ENCODE measurements at regions not wholly inside any gene's neighbourhood (a gene's known extent, or its start where the extent isn't known, plus 50 kb on each side); places are given as distances from the start of the nearest gene placed in this dataset.
"Not testable (repeated sequence)": the region's sequence is repeated elsewhere in the genome, so short reads cannot be mapped to it uniquely, and the experiment has no call there.

- H4K91ac ChIP-seq (ENCODE audit: low read depth, low read length, poor library complexity), result no peak overlapping the region
- no CpG with 5 or more reads among the region's 9 CpGs for WGBS, 2 donors (ENCODE audit: extremely low coverage in 2 of 2, insufficient read length in 2 of 2, insufficient replicate concordance in 1 of 2)
- H2AK5ac ChIP-seq (ENCODE audit: low read depth, low read length), result no peak overlapping the region
- H3K23ac ChIP-seq (ENCODE audit: low read depth, low read length, poor library complexity), result no peak overlapping the region
- H3K27me3 ChIP-seq (ENCODE audit: control insufficient read depth in 3 of 3, insufficient read depth in 3 of 3, low read depth in 1 of 3, low read length in 3 of 3), result no peaks in the 10 kb centered on the region
- H2BK15ac ChIP-seq (ENCODE audit: low read length), result no peak overlapping the region
- H3K9me3 ChIP-seq (replicated peaks in 1 of 2; ENCODE audit: control insufficient read depth in 2 of 2, insufficient read depth in 1 of 2, low read depth in 1 of 2, low read length in 2 of 2), result no peaks in the 10 kb centered on the region
- H3K4me2 ChIP-seq (ENCODE audit: insufficient read depth, low read length, poor library complexity, severe bottlenecking), result no peak overlapping the region
- no peak for DNase-seq (ENCODE audit: low spot score)
- no peak overlapping the region for H3K14ac ChIP-seq (ENCODE audit: low read length)
- H2BK5ac ChIP-seq (ENCODE audit: low read length), result no peak overlapping the region
- no peak overlapping the region for H2BK12ac ChIP-seq (ENCODE audit: low read length)
- no peak overlapping the region for H4K8ac ChIP-seq (ENCODE audit: low read depth, low read length)
- H3K18ac ChIP-seq (ENCODE audit: low read length), result no peak overlapping the region
- no peak overlapping the region for H3K4ac ChIP-seq (ENCODE audit: low read length)
- no peak overlapping the region for H2AFZ ChIP-seq (ENCODE audit: low read length)
- no peak overlapping the region for H2BK120ac ChIP-seq (ENCODE audit: low read depth, low read length)
- H3K4me1 ChIP-seq (ENCODE audit: control insufficient read depth in 2 of 2, insufficient read depth in 1 of 2, low read depth in 1 of 2, low read length in 2 of 2), result no peaks in the 10 kb centered on the region
- H3K9ac ChIP-seq (ENCODE audit: low read depth, low read length, poor library complexity), result no peak overlapping the region
- no peak overlapping the region for H3K27ac ChIP-seq (replicated peaks; ENCODE audit: low read length)
- no peaks in the 10 kb centered on the region for H3K36me3 ChIP-seq (replicated peaks in 1 of 2; ENCODE audit: control insufficient read depth in 2 of 2, insufficient read depth in 2 of 2, low read length in 2 of 2)
- H3K79me1 ChIP-seq (ENCODE audit: low read depth, low read length), result no peaks in the 10 kb centered on the region
- no peak overlapping the region for H3K4me3 ChIP-seq (ENCODE audit: low read length in 2 of 2)
Measured at GRCh38 chr7:84738583-84739150, 448.2 kb downstream of the SEMA3D start.

- Histone ChIP-seq H2BK5ac (ENCODE audit: low read length) (no peak overlapping the region), H3K18ac (ENCODE audit: low read length) (no peak overlapping the region), H3K23ac (ENCODE audit: low read depth, low read length, poor library complexity) (no peak overlapping the region), H3K27ac (replicated peaks; ENCODE audit: low read length) (no peak overlapping the region), H2AFZ (ENCODE audit: low read length) (no peak overlapping the region), H2BK15ac (ENCODE audit: low read length) (no peak overlapping the region), H3K4me1 (ENCODE audit: control insufficient read depth in 2 of 2, insufficient read depth in 1 of 2, low read depth in 1 of 2, low read length in 2 of 2) (no peaks in the 10 kb centered on the region), H4K8ac (ENCODE audit: low read depth, low read length) (no peak overlapping the region), H3K4me3 (ENCODE audit: low read length in 2 of 2) (no peak overlapping the region), H2BK120ac (ENCODE audit: low read depth, low read length) (no peak overlapping the region), H4K91ac (ENCODE audit: low read depth, low read length, poor library complexity) (no peak overlapping the region), H3K36me3 (replicated peaks in 1 of 2; ENCODE audit: control insufficient read depth in 2 of 2, insufficient read depth in 2 of 2, low read length in 2 of 2) (no peaks in the 10 kb centered on the region), H3K14ac (ENCODE audit: low read length) (no peak overlapping the region), H3K4me2 (ENCODE audit: insufficient read depth, low read length, poor library complexity, severe bottlenecking) (no peak overlapping the region), H3K79me1 (ENCODE audit: low read depth, low read length) (no peaks in the 10 kb centered on the region), H3K9ac (ENCODE audit: low read depth, low read length, poor library complexity) (no peak overlapping the region), H3K27me3 (ENCODE audit: control insufficient read depth in 3 of 3, insufficient read depth in 3 of 3, low read depth in 1 of 3, low read length in 3 of 3) (no peaks in the 10 kb centered on the region), H2AK5ac (ENCODE audit: low read depth, low read length) (no peak overlapping the region), H3K9me3 (replicated peaks in 1 of 2; ENCODE audit: control insufficient read depth in 2 of 2, insufficient read depth in 1 of 2, low read depth in 1 of 2, low read length in 2 of 2) (peaks cover 0 to 6% of the 10 kb centered on the region in 2 donors), H2BK12ac (ENCODE audit: low read length) (no peak overlapping the region), H3K4ac (ENCODE audit: low read length) (no peak overlapping the region)
- no peak for DNase-seq (ENCODE audit: low spot score)
- WGBS, 2 donors (ENCODE audit: extremely low coverage in 2 of 2, insufficient read length in 2 of 2, insufficient replicate concordance in 1 of 2), result no CpG with 5 or more reads among the region's 1 CpG
Measured at GRCh38 chr7:84735677-84736076, 451.2 kb downstream of the SEMA3D start.

- H3K79me1 ChIP-seq (ENCODE audit: low read depth, low read length), result no peaks in the 10 kb centered on the region
- no peak overlapping the region for H3K4me3 ChIP-seq (ENCODE audit: low read length in 2 of 2)
- no peak overlapping the region for H3K23ac ChIP-seq (ENCODE audit: low read depth, low read length, poor library complexity)
- H2AK5ac ChIP-seq (ENCODE audit: low read depth, low read length), result no peak overlapping the region
- H3K27ac ChIP-seq (replicated peaks; ENCODE audit: low read length), result no peak overlapping the region
- H3K18ac ChIP-seq (ENCODE audit: low read length), result no peak overlapping the region
- no peaks in the 10 kb centered on the region for H3K4me1 ChIP-seq (ENCODE audit: control insufficient read depth in 2 of 2, insufficient read depth in 1 of 2, low read depth in 1 of 2, low read length in 2 of 2)
- H3K9ac ChIP-seq (ENCODE audit: low read depth, low read length, poor library complexity), result no peak overlapping the region
- no CpG with 5 or more reads among the region's 3 CpGs for WGBS, 2 donors (ENCODE audit: extremely low coverage in 2 of 2, insufficient read length in 2 of 2, insufficient replicate concordance in 1 of 2)
- H3K9me3 ChIP-seq (replicated peaks in 1 of 2; ENCODE audit: control insufficient read depth in 2 of 2, insufficient read depth in 1 of 2, low read depth in 1 of 2, low read length in 2 of 2), result peaks cover 0 to 6% of the 10 kb centered on the region in 2 donors
- no peak for DNase-seq (ENCODE audit: low spot score)
- no peaks in the 10 kb centered on the region for H3K36me3 ChIP-seq (replicated peaks in 1 of 2; ENCODE audit: control insufficient read depth in 2 of 2, insufficient read depth in 2 of 2, low read length in 2 of 2)
- no peak overlapping the region for H4K91ac ChIP-seq (ENCODE audit: low read depth, low read length, poor library complexity)
- H4K8ac ChIP-seq (ENCODE audit: low read depth, low read length), result no peak overlapping the region
- no peak overlapping the region for H3K4me2 ChIP-seq (ENCODE audit: insufficient read depth, low read length, poor library complexity, severe bottlenecking)
- no peak overlapping the region for H2BK15ac ChIP-seq (ENCODE audit: low read length)
- H3K14ac ChIP-seq (ENCODE audit: low read length), result no peak overlapping the region
- no peak overlapping the region for H2BK5ac ChIP-seq (ENCODE audit: low read length)
- no peak overlapping the region for H2BK12ac ChIP-seq (ENCODE audit: low read length)
- no peak overlapping the region for H3K4ac ChIP-seq (ENCODE audit: low read length)
- no peak overlapping the region for H2BK120ac ChIP-seq (ENCODE audit: low read depth, low read length)
- H3K27me3 ChIP-seq (ENCODE audit: control insufficient read depth in 3 of 3, insufficient read depth in 3 of 3, low read depth in 1 of 3, low read length in 3 of 3), result no peaks in the 10 kb centered on the region
- no peak overlapping the region for H2AFZ ChIP-seq (ENCODE audit: low read length)
Measured at GRCh38 chr7:84735011-84735410, 451.8 kb downstream of the SEMA3D start.

GRCh38 chr7:84733976-84734375, 452.9 kb downstream of the SEMA3D start:
- H2AFZ ChIP-seq (ENCODE audit: low read length); H3K4ac ChIP-seq (ENCODE audit: low read length); H3K9me3 ChIP-seq (replicated peaks in 1 of 2; ENCODE audit: control insufficient read depth in 2 of 2, insufficient read depth in 1 of 2, low read depth in 1 of 2, low read length in 2 of 2); H3K4me1 ChIP-seq (ENCODE audit: control insufficient read depth in 2 of 2, insufficient read depth in 1 of 2, low read depth in 1 of 2, low read length in 2 of 2); DNase-seq (ENCODE audit: low spot score); H3K23ac ChIP-seq (ENCODE audit: low read depth, low read length, poor library complexity); H2BK5ac ChIP-seq (ENCODE audit: low read length); H3K18ac ChIP-seq (ENCODE audit: low read length); H3K4me3 ChIP-seq (ENCODE audit: low read length in 2 of 2); H4K91ac ChIP-seq (ENCODE audit: low read depth, low read length, poor library complexity); H3K27me3 ChIP-seq (ENCODE audit: control insufficient read depth in 3 of 3, insufficient read depth in 3 of 3, low read depth in 1 of 3, low read length in 3 of 3); H2BK12ac ChIP-seq (ENCODE audit: low read length); H3K4me2 ChIP-seq (ENCODE audit: insufficient read depth, low read length, poor library complexity, severe bottlenecking); H3K36me3 ChIP-seq (replicated peaks in 1 of 2; ENCODE audit: control insufficient read depth in 2 of 2, insufficient read depth in 2 of 2, low read length in 2 of 2); H3K27ac ChIP-seq (replicated peaks; ENCODE audit: low read length); H3K79me1 ChIP-seq (ENCODE audit: low read depth, low read length); H2AK5ac ChIP-seq (ENCODE audit: low read depth, low read length); H2BK120ac ChIP-seq (ENCODE audit: low read depth, low read length); H4K8ac ChIP-seq (ENCODE audit: low read depth, low read length); H2BK15ac ChIP-seq (ENCODE audit: low read length); H3K14ac ChIP-seq (ENCODE audit: low read length); H3K9ac ChIP-seq (ENCODE audit: low read depth, low read length, poor library complexity): not testable (repeated sequence)
- no CpG with 5 or more reads among the region's 2 CpGs for WGBS, 2 donors (ENCODE audit: extremely low coverage in 2 of 2, insufficient read length in 2 of 2, insufficient replicate concordance in 1 of 2)

Data from neuronal stem cell (in vitro differentiated cells).